SK-N-SH (cell line): ENCODE measurements at regions not wholly inside any gene's neighbourhood (a gene's known extent, or its start where the extent isn't known, plus 50 kb on each side); places are given as distances from the start of the nearest gene placed in this dataset.

Experiments used
- CTCF ChIA-PET: fragments of 300-600, 350-600 bp; formaldehyde crosslinking; extraction: SDS; loops from one replicate; lab custom pipeline; 2021; lab: Yijun Ruan, JAX
- POLR2A ChIA-PET: fragments of 350-600 bp; sonication (Branson Sonifier 250); formaldehyde crosslinking; extraction: SDS; loops from one replicate; lab custom pipeline; 2020; ENCODE audit warnings: antibody characterized with exemption, inconsistent platforms; lab: Yijun Ruan, JAX
- DNase-seq: peaks from one replicate; pipeline ENCODE4 v3.0.0; 2012
- H2AFZ ChIP-seq: fragments of 200-600 bp; sonication (generic); 2 replicates; pipeline ENCODE4 v1.8.1; 2016; ENCODE audit warnings: antibody characterized with exemption, mild to moderate bottlenecking, low read depth
- H3F3A ChIP-seq: fragments of 200-600 bp; sonication (generic); replicated peaks from 2 replicates; pipeline ENCODE3; 2016; ENCODE audit warnings: antibody characterized with exemption, mild to moderate bottlenecking; ENCODE audit not compliant: insufficient read depth
- H3K27ac ChIP-seq, 2 experiments: fragments of 200-500 bp in 1 of 2; fragments of 200-600 bp in 1 of 2; sonication (Bioruptor generic) in 1 of 2; sonication (generic), shearing (Covaris generic) in 1 of 2; 2 replicates each; pipeline versions ENCODE4 v1.5.1 to v1.6.1; 2014 to 2016; ENCODE audit warnings: low read depth in 2 of 2, inconsistent platforms in 1 of 2, low read length in 1 of 2, mild to moderate bottlenecking in 1 of 2, mixed read lengths in 1 of 2
- H3K27me3 ChIP-seq: fragments of 200-600 bp; sonication (generic), shearing (Covaris generic); 2 replicates; pipeline ENCODE4 v1.6.1; 2016; ENCODE audit warnings: mixed run types; ENCODE audit not compliant: insufficient read depth
- H3K36me3 ChIP-seq, 2 experiments: fragments of 200-500 bp in 1 of 2; fragments of 200-600 bp in 1 of 2; sonication (Bioruptor generic) in 1 of 2; sonication (generic) in 1 of 2; replicated peaks in 1 of 2; 2 replicates each; pipeline versions ENCODE3 to v1.5.1; 2014 to 2016; ENCODE audit warnings: low read length in 1 of 2, mild to moderate bottlenecking in 1 of 2; ENCODE audit not compliant: insufficient read depth in 2 of 2, control insufficient read depth in 1 of 2
- H3K4me1 ChIP-seq, 2 experiments: fragments of 200-500 bp in 1 of 2; fragments of 200-600 bp in 1 of 2; sonication (Bioruptor generic) in 1 of 2; sonication (generic), shearing (Covaris generic) in 1 of 2; 2 replicates each; pipeline versions ENCODE4 v1.5.1 to v1.6.1; 2014 to 2016; ENCODE audit warnings: low read depth in 1 of 2, low read length in 1 of 2, mixed run types in 1 of 2; ENCODE audit not compliant: insufficient read depth in 2 of 2, control insufficient read depth in 1 of 2
- H3K4me2 ChIP-seq: fragments of 200-600 bp; sonication (generic), shearing (Covaris generic); 2 replicates; pipeline ENCODE4 v1.6.1; 2017; ENCODE audit warnings: mixed run types
- H3K4me3 ChIP-seq, 2 experiments: fragments of 200-500 bp in 1 of 2; fragments of 200-600 bp in 1 of 2; sonication (Bioruptor generic) in 1 of 2; sonication (generic), shearing (Covaris generic) in 1 of 2; 2 replicates each; pipeline versions ENCODE4 v1.5.1 to v1.8.1; 2014 to 2016; ENCODE audit warnings: low read depth in 2 of 2, inconsistent platforms in 1 of 2, low read length in 1 of 2, mild to moderate bottlenecking in 1 of 2, mixed read lengths in 1 of 2, moderate library complexity in 1 of 2
- H3K79me2 ChIP-seq: fragments of 200-600 bp; sonication (generic); 2 replicates; pipeline ENCODE4 v1.8.1; 2017; ENCODE audit warnings: mild to moderate bottlenecking; ENCODE audit not compliant: insufficient read depth
- H3K9ac ChIP-seq: fragments of 200-600 bp; sonication (generic); 2 replicates; pipeline ENCODE4 v1.6.1; 2017; ENCODE audit warnings: mixed run types
- H3K9me2 ChIP-seq: fragments of 200-600 bp; sonication (generic); 2 replicates; pipeline ENCODE4 v1.6.1; 2017; ENCODE audit warnings: mixed run types
- H3K9me3 ChIP-seq: fragments of 200-600 bp; sonication (generic); 2 replicates; pipeline ENCODE4 v1.6.1; 2017; ENCODE audit warnings: mixed run types, mild to moderate bottlenecking, moderate library complexity
- H4K20me1 ChIP-seq: fragments of 200-600 bp; sonication (generic); 2 replicates; pipeline ENCODE4 v1.6.1; 2017; ENCODE audit warnings: mild to moderate bottlenecking, mixed run types; ENCODE audit not compliant: insufficient read depth
- CHD2 ChIP-seq: fragments of 150-350 bp; IDR thresholded peaks from 2 replicates; pipeline ENCODE4 v1.6.1; 2018; ENCODE audit warnings: low read length; ENCODE audit not compliant: partially characterized antibody
- EZH2phosphoT487 ChIP-seq: fragments of 200-600 bp; sonication (generic); IDR thresholded peaks from 2 replicates; pipeline ENCODE4 v1.6.1; 2017; ENCODE audit warnings: low read depth, mixed run types, mild to moderate bottlenecking, antibody characterized with exemption, moderate library complexity, borderline replicate concordance
- FOSL2 ChIP-seq: IDR thresholded peaks from 2 replicates; pipeline ENCODE4 v1.4.0; 2012; ENCODE audit warnings: low read depth, mild to moderate bottlenecking, moderate library complexity, borderline replicate concordance
- FOXJ3 ChIP-seq: sonication (generic); formaldehyde crosslinking; IDR thresholded peaks from 2 replicates; pipeline ENCODE4 v1.5.1; 2020; ENCODE audit warnings: mild to moderate bottlenecking, missing genetic modification reagents
- GABPA ChIP-seq: IDR thresholded peaks from 2 replicates; pipeline ENCODE4 v1.4.0; 2012; ENCODE audit warnings: low read depth, mild to moderate bottlenecking
- JUND ChIP-seq: IDR thresholded peaks from 2 replicates; pipeline ENCODE4 v1.4.0; 2012
- MAX ChIP-seq: IDR thresholded peaks from 2 replicates; pipeline ENCODE4 v1.4.0; 2012; ENCODE audit warnings: low read depth
- MXI1 ChIP-seq: IDR thresholded peaks from 2 replicates; pipeline ENCODE4 v1.6.1; 2012; ENCODE audit warnings: mild to moderate bottlenecking, low read depth, low read length, improper control_type of control experiment
- NFIC ChIP-seq: IDR thresholded peaks from 2 replicates; pipeline ENCODE4 v1.4.0; 2012; ENCODE audit warnings: borderline replicate concordance
- NRF1 ChIP-seq: IDR thresholded peaks from 2 replicates; pipeline ENCODE4 v1.6.1; 2012; ENCODE audit warnings: low read depth, mild to moderate bottlenecking, low read length
- RAD21 ChIP-seq: IDR thresholded peaks from 2 replicates; pipeline ENCODE4 v1.6.1; 2012; ENCODE audit warnings: mild to moderate bottlenecking, low read length
- RCOR1 ChIP-seq: fragments of 150-350 bp; IDR thresholded peaks from 2 replicates; pipeline ENCODE4 v1.6.1; 2017; ENCODE audit warnings: antibody characterized with exemption, low read length
- RFX5 ChIP-seq: IDR thresholded peaks from 2 replicates; pipeline ENCODE4 v1.6.1; 2012; ENCODE audit warnings: mild to moderate bottlenecking, improper control_type of control experiment, low read length
- RXRA ChIP-seq: IDR thresholded peaks from 2 replicates; pipeline ENCODE4 v1.4.0; 2012; ENCODE audit warnings: low read depth, mild to moderate bottlenecking, borderline replicate concordance
- SIN3A ChIP-seq: IDR thresholded peaks from 2 replicates; pipeline ENCODE4 v1.6.1; 2012; ENCODE audit warnings: low read depth, mild to moderate bottlenecking, low read length, moderate library complexity, borderline replicate concordance
- TEAD4 ChIP-seq: IDR thresholded peaks from 2 replicates; pipeline ENCODE4 v1.4.0; 2012; ENCODE audit warnings: mild to moderate bottlenecking, borderline replicate concordance; ENCODE audit not compliant: insufficient read depth
- USF2 ChIP-seq: fragments of 150-350 bp; IDR thresholded peaks from 2 replicates; pipeline ENCODE4 v1.6.1; 2017; ENCODE audit warnings: antibody characterized with exemption, low read length, low read depth, borderline replicate concordance
- WGBS: methylation state at CpG from one replicate; pipeline ENCODE4 v1.1.6; 2017; ENCODE audit warnings: low lambda C conversion rate; 5-methylcytosine and 5-hydroxymethylcytosine counted together
- TF ChIP-seq, protein P1 (sequence below): IDR thresholded peaks from 2 replicates; pipeline ENCODE4 v1.6.1; 2012; ENCODE audit warnings: mild to moderate bottlenecking, low read depth, low read length, moderate library complexity

DNA sequence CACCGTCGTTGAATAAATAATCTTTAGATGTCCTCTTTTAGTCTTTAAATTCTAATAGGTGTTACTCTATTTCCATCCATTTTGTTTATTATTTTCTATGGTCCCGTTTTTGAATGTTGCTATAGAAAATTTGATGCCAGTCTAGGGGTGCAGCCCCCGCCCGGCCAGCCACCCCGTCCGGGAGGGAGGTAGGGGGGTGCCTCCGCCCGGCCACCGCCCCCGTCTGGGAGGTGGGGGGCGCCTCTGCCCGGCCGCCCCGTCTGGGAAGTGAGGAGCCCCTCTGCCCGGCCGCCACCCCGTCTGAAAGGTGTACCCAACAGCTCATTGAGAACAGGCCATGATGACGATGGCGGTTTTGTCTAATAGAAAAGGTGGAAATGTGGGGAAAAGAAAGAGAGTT, 2372.2 kb upstream of the WWC1 start:
- no peak for DNase-seq
- H3K79me2 ChIP-seq = no peaks in the 10 kb centered on the region
- H3K4me1 ChIP-seq = no peaks in the 10 kb centered on the region
- ChIA-PET CTCF (no interaction called here), POLR2A (no interaction called here)
- no peaks in the 10 kb centered on the region for H3K36me3 ChIP-seq
- H3K27ac ChIP-seq = no peak overlapping the region
- 62% methylated on average over 20 of the region's 20 CpGs for WGBS
- H3K4me3 ChIP-seq = no peak overlapping the region
- no peak overlapping the region for H2AFZ ChIP-seq
- no peaks in the 10 kb centered on the region for H3K9me2 ChIP-seq
- no peaks in the 10 kb centered on the region for H4K20me1 ChIP-seq
- H3K27me3 ChIP-seq = no peaks in the 10 kb centered on the region
- TF ChIP-seq RCOR1 = no peak
- TF ChIP-seq RFX5 = no peak
- TF ChIP-seq TEAD4 = no peak
- TF ChIP-seq MAX = no peak
- no peak for TF ChIP-seq NRF1
- no peak for TF ChIP-seq RAD21
- TF ChIP-seq EZH2phosphoT487 = no peak
- no peak for TF ChIP-seq USF2
- no peak for TF ChIP-seq NFIC
- no peak for TF ChIP-seq FOSL2
- TF ChIP-seq MXI1 = no peak
- TF ChIP-seq JUND = no peak
- no peak for TF ChIP-seq CHD2
- TF ChIP-seq, protein P1, sequence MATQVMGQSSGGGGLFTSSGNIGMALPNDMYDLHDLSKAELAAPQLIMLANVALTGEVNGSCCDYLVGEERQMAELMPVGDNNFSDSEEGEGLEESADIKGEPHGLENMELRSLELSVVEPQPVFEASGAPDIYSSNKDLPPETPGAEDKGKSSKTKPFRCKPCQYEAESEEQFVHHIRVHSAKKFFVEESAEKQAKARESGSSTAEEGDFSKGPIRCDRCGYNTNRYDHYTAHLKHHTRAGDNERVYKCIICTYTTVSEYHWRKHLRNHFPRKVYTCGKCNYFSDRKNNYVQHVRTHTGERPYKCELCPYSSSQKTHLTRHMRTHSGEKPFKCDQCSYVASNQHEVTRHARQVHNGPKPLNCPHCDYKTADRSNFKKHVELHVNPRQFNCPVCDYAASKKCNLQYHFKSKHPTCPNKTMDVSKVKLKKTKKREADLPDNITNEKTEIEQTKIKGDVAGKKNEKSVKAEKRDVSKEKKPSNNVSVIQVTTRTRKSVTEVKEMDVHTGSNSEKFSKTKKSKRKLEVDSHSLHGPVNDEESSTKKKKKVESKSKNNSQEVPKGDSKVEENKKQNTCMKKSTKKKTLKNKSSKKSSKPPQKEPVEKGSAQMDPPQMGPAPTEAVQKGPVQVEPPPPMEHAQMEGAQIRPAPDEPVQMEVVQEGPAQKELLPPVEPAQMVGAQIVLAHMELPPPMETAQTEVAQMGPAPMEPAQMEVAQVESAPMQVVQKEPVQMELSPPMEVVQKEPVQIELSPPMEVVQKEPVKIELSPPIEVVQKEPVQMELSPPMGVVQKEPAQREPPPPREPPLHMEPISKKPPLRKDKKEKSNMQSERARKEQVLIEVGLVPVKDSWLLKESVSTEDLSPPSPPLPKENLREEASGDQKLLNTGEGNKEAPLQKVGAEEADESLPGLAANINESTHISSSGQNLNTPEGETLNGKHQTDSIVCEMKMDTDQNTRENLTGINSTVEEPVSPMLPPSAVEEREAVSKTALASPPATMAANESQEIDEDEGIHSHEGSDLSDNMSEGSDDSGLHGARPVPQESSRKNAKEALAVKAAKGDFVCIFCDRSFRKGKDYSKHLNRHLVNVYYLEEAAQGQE = no peak
- TF ChIP-seq RXRA = no peak
- no peak for TF ChIP-seq FOXJ3 (CRISPR knock-in tag)
- no peak for TF ChIP-seq SIN3A
- TF ChIP-seq GABPA = no peak
- TF ChIP-seq, all 33 proteins: peak for 0
- H3F3A ChIP-seq = no peaks in the 10 kb centered on the region
- H3K9me3 ChIP-seq = no peaks in the 10 kb centered on the region
- H3K4me2 ChIP-seq = no peak overlapping the region
- no peak overlapping the region for H3K9ac ChIP-seq
